ENCODE measurements at regions not wholly inside any gene's neighbourhood (a gene's known extent, or its start where the extent isn't known, plus 50 kb on each side); places are given as distances from the start of the nearest gene placed in this dataset.

GRCh38 chr14:97107760-97108159 lies 310.6 kb downstream of the VRK1 start:
- Histone ChIP-seq H3K4me2 (ENCODE audit: low read length) (no peak overlapping the region), H3K27me3 (ENCODE audit: control insufficient read depth, insufficient read depth, low read length) (no peaks in the 10 kb centered on the region), H3K9ac (no peak overlapping the region), H3K4me3 (ENCODE audit: low read depth, low read length) (no peak overlapping the region), H3K4me1 (no peaks in the 10 kb centered on the region), H3K27ac (no peak overlapping the region), H3K36me3 (ENCODE audit: control insufficient read depth, insufficient read depth, low read length) (no peaks in the 10 kb centered on the region), H2AFZ (no peak overlapping the region), H3K9me3 (ENCODE audit: control insufficient read depth, low read length) (no peaks in the 10 kb centered on the region), H3K79me2 (no peaks in the 10 kb centered on the region)
- TF ChIP-seq CTCF (IDR thresholded peaks at IDR 0.05): no peak

GRCh38 chr14:97109234-97109633 lies 312.1 kb downstream of the VRK1 start:
- Histone ChIP-seq H3K4me2 (ENCODE audit: low read length) (no peak overlapping the region), H3K4me3 (ENCODE audit: low read depth, low read length) (no peak overlapping the region), H3K79me2 (no peaks in the 10 kb centered on the region), H2AFZ (no peak overlapping the region), H3K36me3 (ENCODE audit: control insufficient read depth, insufficient read depth, low read length) (no peaks in the 10 kb centered on the region), H3K9me3 (ENCODE audit: control insufficient read depth, low read length) (no peaks in the 10 kb centered on the region), H3K27me3 (ENCODE audit: control insufficient read depth, insufficient read depth, low read length) (no peaks in the 10 kb centered on the region), H3K9ac (no peak overlapping the region), H3K27ac (no peak overlapping the region), H3K4me1 (no peaks in the 10 kb centered on the region)
- no peak for TF ChIP-seq CTCF (IDR thresholded peaks at IDR 0.05)

GRCh38 chr14:97113339-97113738 lies 316.2 kb downstream of the VRK1 start:
- Histone ChIP-seq H3K4me2 (ENCODE audit: low read length) (no peak overlapping the region), H2AFZ (no peak overlapping the region), H3K79me2 (no peaks in the 10 kb centered on the region), H3K9me3 (ENCODE audit: control insufficient read depth, low read length) (no peaks in the 10 kb centered on the region), H3K27me3 (ENCODE audit: control insufficient read depth, insufficient read depth, low read length) (no peaks in the 10 kb centered on the region), H3K4me1 (no peaks in the 10 kb centered on the region), H3K9ac (no peak overlapping the region), H3K27ac (no peak overlapping the region), H3K4me3 (ENCODE audit: low read depth, low read length) (no peak overlapping the region), H3K36me3 (ENCODE audit: control insufficient read depth, insufficient read depth, low read length) (no peaks in the 10 kb centered on the region)
- TF ChIP-seq CTCF (IDR thresholded peaks at IDR 0.05): no peak

- no peak overlapping the region for H3K9ac ChIP-seq
- H3K27me3 ChIP-seq (ENCODE audit: control insufficient read depth, insufficient read depth, low read length): no peaks in the 10 kb centered on the region
- H2AFZ ChIP-seq: no peak overlapping the region
- no peaks in the 10 kb centered on the region for H3K36me3 ChIP-seq (ENCODE audit: control insufficient read depth, insufficient read depth, low read length)
- no peaks in the 10 kb centered on the region for H3K4me1 ChIP-seq
- no peak overlapping the region for H3K4me2 ChIP-seq (ENCODE audit: low read length)
- no peak for TF ChIP-seq CTCF (IDR thresholded peaks at IDR 0.05)
- H3K4me3 ChIP-seq (ENCODE audit: low read depth, low read length): no peak overlapping the region
- no peak overlapping the region for H3K27ac ChIP-seq
- no peaks in the 10 kb centered on the region for H3K79me2 ChIP-seq
- no peaks in the 10 kb centered on the region for H3K9me3 ChIP-seq (ENCODE audit: control insufficient read depth, low read length)
These were observed 319.4 kb downstream of the VRK1 start for GRCh38 chr14:97116546-97116945.

- Histone ChIP-seq H3K4me1 (no peaks in the 10 kb centered on the region), H3K4me2 (ENCODE audit: low read length) (no peak overlapping the region), H3K27me3 (ENCODE audit: control insufficient read depth, insufficient read depth, low read length) (no peaks in the 10 kb centered on the region), H3K79me2 (no peaks in the 10 kb centered on the region), H3K27ac (no peak overlapping the region), H3K4me3 (ENCODE audit: low read depth, low read length) (no peak overlapping the region), H2AFZ (no peak overlapping the region), H3K36me3 (ENCODE audit: control insufficient read depth, insufficient read depth, low read length) (no peaks in the 10 kb centered on the region), H3K9me3 (ENCODE audit: control insufficient read depth, low read length) (no peaks in the 10 kb centered on the region), H3K9ac (no peak overlapping the region)
- TF ChIP-seq CTCF (IDR thresholded peaks at IDR 0.05): no peak
These were observed 320.5 kb downstream of the VRK1 start for GRCh38 chr14:97117693-97118092.
